ENCODE measurements at regions not wholly inside any gene's neighbourhood (a gene's known extent, or its start where the extent isn't known, plus 50 kb on each side); places are given as distances from the start of the nearest gene placed in this dataset.
A peak's percentile ranks its signal among the peaks of the same experiment; 100 is the strongest.

GRCh38 chr10:29392376-29393021, 103.6 kb downstream of the LYZL1 start:
- Histone ChIP-seq H3K36me3 (no peaks in the 10 kb centered on the region), H3K4me3 (replicated peaks in 1 of 3) (no peak overlapping the region), H3K27me3 (no peaks in the 10 kb centered on the region), H3K9me3 (no peaks in the 10 kb centered on the region), H3K27ac (no peak overlapping the region), H3K4me1 (peaks cover 0 to 2% of the 10 kb centered on the region in 2 donors)
- DNase-seq = peak; percentile 38 to 49
- no peak for TF ChIP-seq POLR2A (IDR thresholded peaks at IDR 0.05)
- TF ChIP-seq, protein P1, sequence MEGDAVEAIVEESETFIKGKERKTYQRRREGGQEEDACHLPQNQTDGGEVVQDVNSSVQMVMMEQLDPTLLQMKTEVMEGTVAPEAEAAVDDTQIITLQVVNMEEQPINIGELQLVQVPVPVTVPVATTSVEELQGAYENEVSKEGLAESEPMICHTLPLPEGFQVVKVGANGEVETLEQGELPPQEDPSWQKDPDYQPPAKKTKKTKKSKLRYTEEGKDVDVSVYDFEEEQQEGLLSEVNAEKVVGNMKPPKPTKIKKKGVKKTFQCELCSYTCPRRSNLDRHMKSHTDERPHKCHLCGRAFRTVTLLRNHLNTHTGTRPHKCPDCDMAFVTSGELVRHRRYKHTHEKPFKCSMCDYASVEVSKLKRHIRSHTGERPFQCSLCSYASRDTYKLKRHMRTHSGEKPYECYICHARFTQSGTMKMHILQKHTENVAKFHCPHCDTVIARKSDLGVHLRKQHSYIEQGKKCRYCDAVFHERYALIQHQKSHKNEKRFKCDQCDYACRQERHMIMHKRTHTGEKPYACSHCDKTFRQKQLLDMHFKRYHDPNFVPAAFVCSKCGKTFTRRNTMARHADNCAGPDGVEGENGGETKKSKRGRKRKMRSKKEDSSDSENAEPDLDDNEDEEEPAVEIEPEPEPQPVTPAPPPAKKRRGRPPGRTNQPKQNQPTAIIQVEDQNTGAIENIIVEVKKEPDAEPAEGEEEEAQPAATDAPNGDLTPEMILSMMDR (IDR thresholded peaks at IDR 0.05) = peak; percentile 30 to 80 (median 62)
- WGBS, 2 donors = 30 to 32% methylated on average over 4 of the region's 4 CpGs
- intact Hi-C loops (cut with DNase I) = no loop called here

- Histone ChIP-seq H3K4me1 (no peaks in the 10 kb centered on the region), H3K36me3 (no peaks in the 10 kb centered on the region), H3K4me3 (replicated peaks in 1 of 3) (no peak overlapping the region), H3K27me3 (no peaks in the 10 kb centered on the region), H3K27ac (no peak overlapping the region), H3K9me3 (no peaks in the 10 kb centered on the region)
- WGBS, 2 donors = 79 to 82% methylated on average over 3 to 6 of the region's 8 CpGs
- intact Hi-C loops (cut with DNase I) = no loop called here
- no peak for DNase-seq
- TF ChIP-seq, protein P1 (IDR thresholded peaks at IDR 0.05) = no peak
- TF ChIP-seq POLR2A (IDR thresholded peaks at IDR 0.05) = no peak
Observed at GRCh38 chr10:29394321-29394932, 105.6 kb downstream of the LYZL1 start.

GRCh38 chr10:29395409-29395808, 106.5 kb downstream of the LYZL1 start:
- Histone ChIP-seq H3K4me3 (replicated peaks in 1 of 3) (no peak overlapping the region), H3K4me1 (no peaks in the 10 kb centered on the region), H3K36me3 (no peaks in the 10 kb centered on the region), H3K9me3 (no peaks in the 10 kb centered on the region), H3K27ac (no peak overlapping the region), H3K27me3 (no peaks in the 10 kb centered on the region)
- intact Hi-C loops (cut with DNase I) = no loop called here
- WGBS, 2 donors = 89 to 93% methylated on average over 3 to 4 of the region's 6 CpGs
- DNase-seq = no peak
- no peak for TF ChIP-seq POLR2A (IDR thresholded peaks at IDR 0.05)
- TF ChIP-seq, protein P1 (IDR thresholded peaks at IDR 0.05) = no peak

- Histone ChIP-seq H3K27me3 (no peaks in the 10 kb centered on the region), H3K9me3 (no peaks in the 10 kb centered on the region), H3K27ac (no peak overlapping the region), H3K4me3 (replicated peaks in 1 of 3) (no peak overlapping the region), H3K36me3 (no peaks in the 10 kb centered on the region), H3K4me1 (no peaks in the 10 kb centered on the region)
- DNase-seq = no peak
- intact Hi-C loops (cut with DNase I) = no loop called here
- TF ChIP-seq, protein P1 (IDR thresholded peaks at IDR 0.05) = no peak
- TF ChIP-seq POLR2A (IDR thresholded peaks at IDR 0.05) = no peak
- WGBS, 2 donors = 63 to 95% methylated on average over 2 of the region's 2 CpGs
Observed at GRCh38 chr10:29397221-29397620, 108.4 kb downstream of the LYZL1 start.

DNA sequence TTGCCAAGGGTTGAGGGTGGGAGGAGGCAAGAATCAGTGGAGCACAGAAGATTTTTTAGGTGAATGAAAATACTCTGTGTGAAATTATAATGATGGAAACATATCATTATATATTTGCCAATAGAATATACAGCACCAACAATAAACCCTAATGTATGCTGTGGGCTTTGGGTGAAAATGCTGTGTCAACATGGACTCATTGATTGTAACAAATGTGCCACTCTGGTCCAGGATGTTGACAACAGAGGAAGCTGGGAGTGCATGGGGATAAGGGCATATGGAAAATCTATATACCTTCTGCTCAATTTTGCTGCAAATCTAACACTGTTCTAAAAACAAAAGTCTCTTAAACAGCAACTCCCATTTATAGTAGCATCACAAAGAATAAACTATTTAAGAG, 114.3 kb downstream of the LYZL1 start:
- H3K27me3 ChIP-seq = no peaks in the 10 kb centered on the region
- no peaks in the 10 kb centered on the region for H3K9me3 ChIP-seq
- H3K36me3 ChIP-seq = no peaks in the 10 kb centered on the region
- no peak for TF ChIP-seq POLR2A (IDR thresholded peaks at IDR 0.05)
- TF ChIP-seq, protein P1 (IDR thresholded peaks at IDR 0.05) = no peak
- intact Hi-C loops (cut with DNase I) = no loop called here
- H3K4me3 ChIP-seq (replicated peaks in 1 of 3) = no peak overlapping the region
- no peak for DNase-seq
- no peaks in the 10 kb centered on the region for H3K4me1 ChIP-seq
- H3K27ac ChIP-seq = no peak overlapping the region
